Smooth muscle cell (in vitro differentiated cells): ENCODE measurements at regions not wholly inside any gene's neighbourhood (a gene's known extent, or its start where the extent isn't known, plus 50 kb on each side); places are given as distances from the start of the nearest gene placed in this dataset.

Experiments
- DNase-seq: peaks from one replicate; lab custom pipeline; 2025; ENCODE audit not compliant: unreplicated experiment; lab: John Stamatoyannopoulos, UW
- H2AFZ ChIP-seq: fragments of 200-600 bp; sonication (generic); 2 replicates; pipeline ENCODE4 v1.6.0; 2016; ENCODE audit warnings: antibody characterized with exemption, low read depth, mild to moderate bottlenecking
- H3F3A ChIP-seq: fragments of 200-600 bp; sonication (generic); 2 replicates; pipeline ENCODE4 v1.6.0; 2017; ENCODE audit warnings: antibody characterized with exemption, low read depth
- H3K27ac ChIP-seq: fragments of 200-600 bp; sonication (generic); 2 replicates; pipeline ENCODE4 v1.5.1; 2016; ENCODE audit warnings: low read depth, mild to moderate bottlenecking
- H3K27me3 ChIP-seq: fragments of 200-600 bp; sonication (generic); 2 replicates; pipeline ENCODE4 v1.6.1; 2016; ENCODE audit warnings: low read depth, mild to moderate bottlenecking
- H3K36me3 ChIP-seq: fragments of 200-600 bp; sonication (generic); 2 replicates; pipeline ENCODE4 v1.5.1; 2016; ENCODE audit warnings: low read depth
- H3K4me1 ChIP-seq: fragments of 200-600 bp; sonication (generic); 2 replicates; pipeline ENCODE4 v1.5.1; 2016; ENCODE audit warnings: low read depth
- H3K4me2 ChIP-seq: fragments of 200-600 bp; sonication (generic); 2 replicates; pipeline ENCODE4 v1.6.0; 2016; ENCODE audit warnings: mild to moderate bottlenecking
- H3K4me3 ChIP-seq: fragments of 200-600 bp; sonication (generic); 2 replicates; pipeline ENCODE4 v1.5.1; 2016; ENCODE audit warnings: mild to moderate bottlenecking
- H3K79me2 ChIP-seq: fragments of 200-600 bp; sonication (generic); 2 replicates; pipeline ENCODE4 v1.6.0; 2016; ENCODE audit warnings: low read depth, mild to moderate bottlenecking
- H3K9ac ChIP-seq: fragments of 200-600 bp; sonication (generic); 2 replicates; pipeline ENCODE4 v1.6.0; 2016; ENCODE audit warnings: low read depth
- H3K9me3 ChIP-seq: fragments of 200-600 bp; sonication (generic); replicated peaks from 2 replicates; pipeline ENCODE4 v1.5.1; 2016; ENCODE audit warnings: low read depth
- H4K20me1 ChIP-seq: fragments of 200-600 bp; sonication (generic); 2 replicates; pipeline ENCODE4 v1.6.0; 2016; ENCODE audit warnings: low read depth
- CTCF ChIP-seq: fragments of 200-600 bp; sonication (generic); IDR thresholded peaks from 2 replicates; pipeline ENCODE4 v1.5.1; 2017; ENCODE audit warnings: borderline replicate concordance, mild to moderate bottlenecking, antibody characterized with exemption; ENCODE audit not compliant: insufficient read depth, poor library complexity, severe bottlenecking
- WGBS: methylation state at CpG from one replicate; pipeline ENCODE4 v1.1.7; 2016; ENCODE audit warnings: low lambda C conversion rate; 5-methylcytosine and 5-hydroxymethylcytosine counted together

GRCh38 chr4:152195888-152196287 is 340.0 kb downstream of the FBXW7 start:
- WGBS, result 80% methylated on average over 4 of the region's 4 CpGs
- H3K27ac ChIP-seq, result no peak overlapping the region
- peaks cover 4% of the 10 kb centered on the region for H3K27me3 ChIP-seq
- no peaks in the 10 kb centered on the region for H3F3A ChIP-seq
- no peaks in the 10 kb centered on the region for H3K79me2 ChIP-seq
- H4K20me1 ChIP-seq, result no peaks in the 10 kb centered on the region
- H3K4me3 ChIP-seq, result no peak overlapping the region
- no peaks in the 10 kb centered on the region for H3K9me3 ChIP-seq
- no peak overlapping the region for H3K9ac ChIP-seq
- DNase-seq, result no peak
- H3K36me3 ChIP-seq, result no peaks in the 10 kb centered on the region
- H2AFZ ChIP-seq, result no peak overlapping the region
- no peak for TF ChIP-seq CTCF
- no peak overlapping the region for H3K4me2 ChIP-seq
- H3K4me1 ChIP-seq, result no peaks in the 10 kb centered on the region

GRCh38 chr4:152193059-152193458 is 342.8 kb downstream of the FBXW7 start:
- Histone ChIP-seq H2AFZ (no peak overlapping the region), H3K27me3 (no peaks in the 10 kb centered on the region), H3K4me3 (no peak overlapping the region), H4K20me1 (no peaks in the 10 kb centered on the region), H3K4me1 (no peaks in the 10 kb centered on the region), H3K9ac (no peak overlapping the region), H3K79me2 (no peaks in the 10 kb centered on the region), H3K27ac (no peak overlapping the region), H3K4me2 (no peak overlapping the region), H3K9me3 (no peaks in the 10 kb centered on the region), H3F3A (no peaks in the 10 kb centered on the region), H3K36me3 (no peaks in the 10 kb centered on the region)
- no peak for DNase-seq
- 90% methylated on average over 2 of the region's 2 CpGs for WGBS
- TF ChIP-seq CTCF, result no peak

- Histone ChIP-seq H3K27ac (no peak overlapping the region), H3K4me3 (no peak overlapping the region), H3K9me3 (no peaks in the 10 kb centered on the region), H3K27me3 (no peaks in the 10 kb centered on the region), H4K20me1 (no peaks in the 10 kb centered on the region), H3F3A (no peaks in the 10 kb centered on the region), H3K4me2 (no peak overlapping the region), H3K4me1 (no peaks in the 10 kb centered on the region), H3K36me3 (no peaks in the 10 kb centered on the region), H3K79me2 (no peaks in the 10 kb centered on the region), H2AFZ (no peak overlapping the region), H3K9ac (no peak overlapping the region)
- no peak for TF ChIP-seq CTCF
- WGBS, result 94% methylated on average over 7 of the region's 7 CpGs
- no peak for DNase-seq
These were observed 345.0 kb downstream of the FBXW7 start for GRCh38 chr4:152190907-152191306.

GRCh38 chr4:152189451-152190179 is 346.3 kb downstream of the FBXW7 start:
- DNase-seq, result no peak
- H3K9ac ChIP-seq, result no peak overlapping the region

More at GRCh38 chr4:152189451-152190179, 346.3 kb downstream of the FBXW7 start:
- Histone ChIP-seq H3K27ac (no peak overlapping the region), H4K20me1 (no peaks in the 10 kb centered on the region), H3K36me3 (no peaks in the 10 kb centered on the region), H3K27me3 (no peaks in the 10 kb centered on the region), H3K4me2 (no peak overlapping the region), H3K4me1 (no peaks in the 10 kb centered on the region), H3K79me2 (no peaks in the 10 kb centered on the region), H3K9me3 (no peaks in the 10 kb centered on the region), H3F3A (no peaks in the 10 kb centered on the region), H2AFZ (no peak overlapping the region), H3K4me3 (no peak overlapping the region)
- 75% methylated on average over 4 of the region's 4 CpGs for WGBS
- TF ChIP-seq CTCF, result no peak
